DLD1 (cell line): ENCODE measurements at regions not wholly inside any gene's neighbourhood (a gene's known extent, or its start where the extent isn't known, plus 50 kb on each side); places are given as distances from the start of the nearest gene placed in this dataset.

Experiments used
- in situ Hi-C: cut with HindIII; loops from 2 replicates; pipeline ENCODE4 v1.10.0; 2017; ENCODE audit warnings: low sequenced_read_pairs

DNA sequence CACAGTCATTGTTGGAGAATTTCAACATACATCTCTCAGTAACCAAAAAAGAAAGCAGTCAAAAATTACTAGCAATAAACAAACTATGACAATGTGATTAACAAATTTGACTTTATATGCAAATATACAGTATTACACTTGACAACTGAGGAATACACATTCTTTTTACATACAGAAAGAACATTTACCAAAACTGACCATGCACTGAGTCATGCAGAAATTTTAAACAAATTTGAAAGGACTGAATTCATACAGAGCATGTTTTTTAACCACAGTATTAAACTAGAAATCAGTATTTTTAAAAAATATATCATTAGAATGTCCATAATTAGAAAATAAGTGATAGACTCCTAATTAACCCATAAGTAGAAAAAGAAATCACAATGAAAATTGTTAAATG is 420.1 kb downstream of the TBC1D4 start:
- in situ Hi-C loops = no loop called here

DNA sequence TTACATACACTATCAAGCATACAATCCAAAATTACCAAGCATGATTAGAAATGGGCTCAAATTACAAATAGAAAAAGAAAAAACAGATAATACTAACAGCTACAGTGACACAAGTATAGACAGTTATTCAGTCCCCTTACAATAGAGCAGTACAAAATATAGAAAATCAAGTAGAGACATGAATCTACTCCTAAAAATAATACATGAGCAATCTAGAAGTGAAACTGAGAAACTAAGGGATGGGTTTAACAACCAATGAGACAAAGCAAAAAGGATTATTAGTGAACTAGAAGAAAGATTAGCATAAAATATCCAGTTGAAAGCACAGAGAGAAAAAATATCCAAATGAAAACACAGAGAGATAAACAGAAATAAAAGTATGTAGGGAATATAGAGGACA is 426.7 kb downstream of the TBC1D4 start:
- in situ Hi-C loops = no loop called here

DNA sequence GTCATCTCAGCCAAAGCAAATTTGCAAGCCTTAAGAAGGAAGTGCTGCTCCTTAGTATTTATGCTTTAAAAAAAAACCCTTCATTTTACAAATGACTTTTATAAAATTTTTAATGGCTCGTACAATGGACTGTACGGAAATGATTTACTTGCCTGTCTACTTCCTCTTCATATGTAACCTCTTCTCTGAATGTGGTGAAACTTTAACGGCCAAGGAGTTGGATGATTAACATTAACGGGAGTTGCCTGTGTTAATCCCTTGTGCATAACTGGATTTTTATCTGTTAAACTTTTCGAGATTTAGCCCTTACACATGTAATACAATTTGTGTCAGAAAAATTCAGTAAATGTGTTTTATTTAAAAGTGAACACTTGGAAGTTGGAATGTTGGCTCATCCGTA is 429.4 kb downstream of the TBC1D4 start:
- in situ Hi-C loops = no loop called here

DNA sequence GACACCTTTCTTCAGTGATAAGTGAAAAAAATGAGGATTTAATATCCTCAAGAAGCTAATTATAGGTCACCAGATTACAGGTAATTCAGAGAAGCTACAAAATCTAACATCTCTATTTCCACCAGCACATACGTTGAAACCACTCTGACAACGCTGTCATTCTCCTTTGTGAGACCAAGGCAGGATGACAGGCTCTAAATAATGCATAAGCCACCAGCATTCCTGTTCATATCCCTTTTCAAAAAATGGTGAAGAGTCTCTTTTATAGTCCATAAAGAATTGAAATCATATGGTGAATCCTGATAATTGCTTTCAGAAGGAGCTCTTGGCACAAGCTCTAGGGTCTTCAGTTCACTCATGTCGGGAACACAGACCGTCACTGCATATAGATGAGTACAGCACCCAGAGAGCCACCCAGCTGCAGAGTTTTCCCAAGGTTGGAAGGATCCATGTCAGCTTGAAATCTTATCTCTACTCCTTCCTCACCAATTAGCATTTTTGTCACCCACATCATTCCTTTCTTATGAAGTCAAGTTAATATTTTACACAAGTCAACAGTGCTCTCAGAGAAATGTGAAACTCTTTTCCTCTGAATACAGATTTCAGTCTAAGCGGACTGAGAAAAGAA is 431.4 kb downstream of the TBC1D4 start:
- in situ Hi-C loops = no loop called here

DNA sequence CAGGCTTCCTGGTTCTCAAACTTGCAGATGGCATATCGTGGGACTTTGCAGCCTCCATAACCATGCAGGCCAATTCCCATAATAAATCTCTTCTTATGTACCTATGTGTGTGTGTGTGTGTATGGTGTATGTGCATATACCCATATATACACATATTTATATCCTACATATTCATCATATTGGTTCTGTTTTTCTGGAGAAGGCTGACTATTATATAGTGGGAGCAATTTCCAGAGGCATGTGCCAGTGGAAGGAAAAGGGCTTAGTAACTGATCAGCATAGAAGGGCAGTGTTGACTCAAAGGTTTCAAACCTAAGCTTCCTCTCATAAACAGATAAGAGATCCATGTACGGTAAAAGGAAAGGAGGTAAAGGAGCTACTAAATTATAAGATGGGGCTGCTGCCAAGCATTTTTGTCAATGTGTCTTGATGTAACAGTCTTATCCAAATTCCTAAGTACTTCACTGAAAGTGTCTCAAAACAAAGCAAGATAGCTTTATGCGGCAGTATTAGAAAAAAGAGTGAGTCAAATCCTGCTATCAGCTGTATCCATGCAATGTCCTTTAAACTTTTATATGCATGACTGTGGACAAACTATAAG is 432.1 kb downstream of the TBC1D4 start:
- in situ Hi-C loops = no loop called here

DNA sequence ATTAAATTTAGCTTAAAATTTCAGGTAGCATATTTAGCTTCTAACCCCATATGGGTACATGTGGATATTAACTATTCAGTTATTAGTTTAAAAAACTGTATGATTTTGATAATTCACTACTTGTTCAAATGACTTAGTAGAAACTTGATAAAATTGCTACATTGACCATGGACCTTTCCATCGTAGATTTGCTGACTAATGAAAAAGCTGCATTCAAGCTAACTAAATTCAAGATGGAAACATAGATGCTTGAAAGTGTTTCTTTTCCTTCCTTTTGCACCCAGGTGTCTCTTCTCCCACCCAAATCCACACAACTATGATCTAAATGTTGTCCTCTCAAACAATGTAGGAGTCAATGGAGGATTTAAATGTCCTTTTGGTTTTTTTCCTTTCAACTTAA is 439.2 kb downstream of the TBC1D4 start:
- in situ Hi-C loops = no loop called here

DNA sequence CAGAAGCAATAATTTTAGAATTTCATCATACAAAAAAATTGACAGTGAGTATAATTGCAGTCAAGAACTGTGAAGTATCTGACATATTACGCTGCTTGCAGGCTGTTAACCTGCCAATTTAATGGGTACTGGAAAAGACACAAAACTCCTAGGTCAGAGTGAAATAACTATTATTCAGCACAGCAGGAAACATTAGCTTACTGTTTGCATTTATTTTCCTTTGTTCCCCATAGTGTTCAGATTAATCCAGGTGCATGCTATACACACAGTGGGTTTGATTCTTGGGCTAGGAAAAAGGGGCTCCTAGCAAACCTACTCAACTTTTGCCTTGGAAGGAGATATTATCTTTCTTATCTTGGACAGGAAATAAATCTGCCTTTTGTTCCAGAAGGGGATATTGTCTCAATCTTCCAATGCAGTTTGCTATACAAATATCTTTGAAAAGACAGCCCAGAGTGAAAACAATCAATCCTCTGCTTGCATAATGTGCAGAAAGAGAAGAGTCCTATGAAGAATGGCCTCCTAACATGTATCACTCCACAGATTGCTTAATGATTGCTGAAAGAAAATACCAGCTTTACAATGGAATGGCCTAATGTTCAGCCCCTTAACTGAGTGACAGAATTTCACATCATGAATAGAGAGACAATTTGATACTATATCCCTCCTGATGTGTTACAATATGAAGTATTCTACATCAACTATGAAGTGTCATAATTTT is 443.4 kb downstream of the TBC1D4 start:
- in situ Hi-C loops = no loop called here

DNA sequence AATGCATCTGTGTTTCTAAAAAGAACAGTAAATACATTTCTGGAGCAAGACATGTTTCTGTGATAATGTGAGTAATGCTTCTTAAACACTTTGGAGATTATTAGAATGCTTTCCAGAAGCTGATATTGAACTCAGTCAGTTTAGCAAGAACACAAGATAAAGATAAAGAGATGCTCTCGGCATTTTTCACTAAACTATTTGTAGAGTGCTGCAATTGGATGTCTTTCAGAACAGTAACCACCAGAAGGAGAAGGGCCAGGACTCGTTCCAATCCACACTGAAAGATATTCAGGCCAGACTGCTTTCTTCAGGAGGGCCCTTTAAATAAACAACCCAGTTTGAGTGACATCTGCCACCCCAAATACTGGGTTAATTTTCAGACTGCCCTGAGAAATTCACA is 456.0 kb downstream of the TBC1D4 start:
- in situ Hi-C loops = no loop called here

DNA sequence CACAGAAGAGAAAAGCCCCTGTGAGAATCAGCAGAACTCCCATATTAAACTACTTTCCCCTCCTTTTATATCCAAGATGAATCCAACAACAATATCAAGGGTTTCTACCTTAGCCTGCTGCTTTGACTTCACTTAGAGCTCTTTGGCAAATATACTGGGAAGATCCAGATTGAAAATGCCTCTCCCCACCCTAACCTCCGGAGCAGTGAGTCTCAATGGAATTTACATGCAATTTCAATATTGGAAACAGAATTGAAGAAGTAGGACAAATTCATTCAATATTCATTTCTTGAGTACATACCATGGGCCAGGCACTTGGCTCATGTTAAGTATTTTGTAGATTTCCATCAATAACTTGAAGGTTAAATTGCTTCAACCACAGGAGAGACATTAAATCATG is 457.4 kb downstream of the TBC1D4 start:
- in situ Hi-C loops = no loop called here

DNA sequence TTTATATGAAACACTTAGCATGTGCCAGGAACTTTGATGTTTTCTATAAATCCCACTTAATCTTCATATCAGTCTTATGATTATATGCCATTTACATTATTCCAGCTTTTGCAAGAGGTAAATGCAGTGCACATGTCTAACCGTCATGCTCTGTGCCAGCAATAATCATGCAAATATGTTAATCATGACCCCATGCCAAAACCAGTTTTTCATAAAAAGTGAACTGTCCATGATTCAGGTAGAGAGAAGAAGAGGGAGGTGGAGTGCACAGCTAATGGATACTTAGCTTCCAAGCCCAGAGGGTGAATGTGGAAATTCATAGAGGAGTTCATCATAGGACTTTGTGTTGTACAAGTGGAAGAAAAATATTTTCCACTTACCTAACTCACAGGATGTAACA is 458.4 kb downstream of the TBC1D4 start:
- in situ Hi-C loops = no loop called here

DNA sequence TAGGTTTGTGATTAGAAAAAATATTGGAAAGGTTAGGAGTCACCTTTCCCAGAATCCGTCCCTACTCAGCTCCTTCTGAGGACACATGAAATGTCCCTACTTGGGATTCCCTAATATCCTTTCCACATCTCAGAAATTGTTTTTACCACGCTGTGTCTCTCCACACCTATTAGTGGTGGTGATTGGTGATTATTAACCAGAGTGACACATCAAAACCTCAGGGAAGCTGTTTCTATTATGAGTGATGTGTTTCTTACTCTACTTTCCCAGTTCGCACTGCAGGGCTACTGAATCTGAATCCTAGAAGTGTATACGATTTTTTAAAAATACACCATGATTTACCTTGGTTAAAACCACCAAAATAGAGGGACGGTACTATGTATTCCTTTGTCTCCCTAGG is 460.8 kb downstream of the TBC1D4 start:
- in situ Hi-C loops = no loop called here

DNA sequence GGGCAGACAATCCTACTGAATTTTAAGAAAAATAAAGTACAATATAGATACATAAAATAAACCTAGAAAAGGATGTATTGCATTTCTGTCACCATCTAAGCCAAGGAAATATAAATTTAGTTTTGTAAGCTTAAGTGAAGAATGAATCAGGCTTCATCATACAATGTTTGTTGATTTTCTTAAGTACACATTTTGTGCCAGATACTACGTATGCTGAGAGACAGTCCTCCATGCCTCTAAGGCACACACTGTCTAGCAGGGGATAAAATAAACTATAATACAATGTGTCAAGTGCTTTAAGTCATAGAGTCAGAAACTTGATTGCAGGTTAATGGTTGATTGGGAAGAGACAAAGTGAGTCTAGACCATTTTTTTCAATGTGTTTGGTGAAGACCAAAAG is 465.7 kb downstream of the TBC1D4 start:
- in situ Hi-C loops = no loop called here

DNA sequence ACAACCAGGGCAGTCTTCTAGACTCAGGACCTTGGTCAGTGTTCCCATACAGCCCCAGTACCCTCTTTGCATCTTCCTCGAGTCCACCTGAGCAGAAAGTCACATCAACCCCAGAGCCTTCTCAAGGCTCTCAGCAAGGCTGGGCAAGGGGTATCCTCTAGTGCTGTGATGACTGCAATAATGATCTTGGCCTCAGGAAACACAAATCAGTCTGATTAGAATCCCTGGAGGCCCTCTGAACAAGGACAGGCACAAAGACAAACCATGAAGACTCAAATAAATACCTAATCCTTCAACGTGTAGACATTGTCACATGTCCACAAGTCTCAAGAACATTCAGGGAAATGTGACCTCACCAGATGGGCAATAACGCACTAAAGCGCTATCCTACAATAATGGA is 468.2 kb downstream of the TBC1D4 start:
- in situ Hi-C loops = no loop called here

DNA sequence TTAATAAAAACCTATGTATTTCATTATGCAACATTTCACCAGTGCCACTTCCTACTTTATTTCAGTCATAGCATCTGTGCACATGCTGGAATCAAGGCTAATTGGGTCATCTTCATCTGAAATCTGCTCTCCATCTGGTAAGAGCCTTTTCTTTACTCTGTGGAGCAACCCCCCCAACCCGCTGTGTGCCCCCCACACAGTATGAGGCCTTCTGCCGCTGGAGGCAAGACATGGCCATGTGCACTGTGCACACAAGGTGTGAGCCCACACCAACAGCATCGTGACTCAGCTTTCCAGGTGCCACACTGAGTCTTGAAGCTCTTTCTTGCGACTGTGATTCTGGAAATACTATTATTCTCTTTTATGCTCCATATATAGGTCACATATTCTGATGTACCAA is 471.0 kb downstream of the TBC1D4 start:
- in situ Hi-C loops = no loop called here

DNA sequence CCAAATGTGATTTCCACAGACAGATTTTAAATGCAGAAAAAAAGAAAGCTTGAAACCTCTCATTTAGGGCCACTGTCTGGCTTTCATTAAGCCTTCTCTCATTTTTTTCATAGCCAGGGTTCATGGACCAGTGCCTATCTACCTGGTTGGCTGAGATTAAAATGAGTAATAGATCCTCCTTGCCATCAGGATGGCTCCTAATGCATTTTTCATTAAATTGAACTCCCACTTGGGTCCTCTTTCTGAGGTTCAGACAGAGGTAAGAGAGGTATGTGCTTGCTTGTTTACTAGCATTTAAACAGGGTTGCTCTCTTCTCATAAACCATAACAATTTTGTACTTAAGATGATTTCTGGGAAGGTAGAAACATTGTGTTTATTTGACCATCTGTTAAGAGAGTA is 473.0 kb downstream of the TBC1D4 start:
- in situ Hi-C loops = no loop called here

DNA sequence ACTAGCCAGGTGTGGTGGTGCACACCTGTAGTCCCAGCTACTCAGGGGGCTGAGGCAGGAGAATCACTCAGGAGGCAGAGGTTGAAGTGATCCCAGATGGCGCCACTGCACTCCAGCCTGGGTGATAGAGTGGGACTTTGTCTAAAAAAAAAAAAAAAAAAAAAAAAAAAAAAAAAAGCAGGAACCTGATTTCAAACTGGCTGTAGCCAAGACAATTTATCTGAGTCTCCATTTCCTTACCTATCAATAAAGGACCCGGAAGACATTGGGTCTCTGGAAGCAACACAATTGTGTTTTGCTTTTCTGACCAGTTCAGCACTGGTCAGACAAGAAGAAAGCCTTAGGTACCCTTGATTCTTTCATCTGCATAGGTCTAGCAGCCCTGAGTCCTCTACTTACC is 491.0 kb downstream of the TBC1D4 start:
- in situ Hi-C loops = no loop called here

DNA sequence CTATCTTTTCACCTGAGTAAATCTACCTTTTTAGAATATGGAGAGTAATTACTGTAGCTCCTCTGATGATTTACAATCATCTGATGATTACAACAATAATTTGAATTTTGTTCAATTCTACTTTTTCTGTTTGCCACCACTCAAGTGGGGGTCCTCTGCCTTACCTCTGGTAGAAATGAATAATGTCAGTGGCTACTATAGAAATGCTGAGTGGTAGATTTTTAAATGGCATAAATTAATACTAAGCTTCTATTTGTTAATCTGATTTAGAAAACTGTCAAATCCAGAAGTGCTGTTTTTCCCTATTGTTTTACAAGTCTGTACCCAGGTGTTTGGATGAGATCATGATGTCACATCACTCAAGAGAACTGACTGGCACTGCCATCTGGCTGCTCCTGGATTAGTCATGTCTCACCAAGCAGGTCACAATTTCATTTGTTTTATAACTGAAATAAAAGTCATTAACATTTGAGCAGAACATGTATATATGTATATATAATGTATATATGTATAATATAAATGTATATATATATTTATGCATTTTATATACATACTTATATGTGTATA is 494.8 kb downstream of the TBC1D4 start:
- in situ Hi-C loops = no loop called here

DNA sequence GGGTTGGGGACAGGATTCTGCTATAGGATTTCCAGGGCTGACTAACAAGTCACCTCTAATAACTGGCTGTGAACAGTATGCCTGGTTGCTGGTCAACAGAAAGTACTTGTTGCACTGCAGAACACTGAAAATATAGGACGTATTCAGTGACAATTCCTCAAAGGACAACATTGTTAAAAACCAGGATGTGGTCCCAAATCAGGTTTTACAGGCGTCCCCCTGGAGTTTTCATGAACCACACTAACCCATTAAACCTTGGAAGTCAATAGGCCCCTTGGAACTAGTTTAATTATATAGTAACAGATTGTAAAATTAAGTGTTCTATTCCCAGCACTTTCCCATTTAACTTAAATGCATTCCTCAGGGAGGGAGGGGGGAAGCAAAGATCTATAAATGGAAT is 495.4 kb downstream of the TBC1D4 start:
- in situ Hi-C loops = no loop called here

DNA sequence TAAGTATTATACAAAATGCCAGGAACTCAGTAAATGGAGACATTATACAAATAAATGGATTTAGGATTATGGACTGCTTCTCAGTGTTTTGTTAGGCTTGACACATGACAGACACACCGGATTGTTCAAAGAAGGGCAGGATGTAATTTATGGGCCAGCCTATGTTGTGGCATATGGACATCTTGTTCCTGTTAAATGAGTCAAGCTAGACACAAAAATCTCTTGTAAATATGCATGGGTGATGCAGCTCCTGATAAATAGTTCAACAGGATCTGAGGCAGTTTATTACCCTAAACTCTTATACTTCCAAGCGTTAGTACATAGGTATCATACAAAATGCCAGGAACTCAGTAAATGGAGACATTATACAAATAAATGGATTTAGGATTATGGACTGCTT is 502.3 kb downstream of the TBC1D4 start:
- in situ Hi-C loops = no loop called here

DNA sequence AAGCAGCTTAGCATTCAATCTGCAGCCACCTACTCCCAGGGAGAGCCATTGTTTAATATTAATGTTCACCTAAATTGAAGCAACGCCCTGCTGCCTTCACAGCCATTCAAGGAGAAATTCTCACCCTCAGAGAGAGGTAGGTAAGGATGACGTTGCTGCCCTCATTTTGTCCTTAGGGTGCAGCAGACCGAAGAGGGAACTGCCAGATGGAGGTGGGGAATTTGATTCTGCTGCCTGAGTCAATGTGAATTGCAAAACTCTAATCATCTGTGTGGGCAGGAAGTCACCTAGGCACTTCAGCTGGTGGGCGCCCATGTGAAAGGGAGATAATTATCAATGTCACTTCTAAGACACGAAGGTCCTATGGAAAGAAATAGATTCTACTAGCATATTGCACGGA is 503.4 kb downstream of the TBC1D4 start:
- in situ Hi-C loops = no loop called here

DNA sequence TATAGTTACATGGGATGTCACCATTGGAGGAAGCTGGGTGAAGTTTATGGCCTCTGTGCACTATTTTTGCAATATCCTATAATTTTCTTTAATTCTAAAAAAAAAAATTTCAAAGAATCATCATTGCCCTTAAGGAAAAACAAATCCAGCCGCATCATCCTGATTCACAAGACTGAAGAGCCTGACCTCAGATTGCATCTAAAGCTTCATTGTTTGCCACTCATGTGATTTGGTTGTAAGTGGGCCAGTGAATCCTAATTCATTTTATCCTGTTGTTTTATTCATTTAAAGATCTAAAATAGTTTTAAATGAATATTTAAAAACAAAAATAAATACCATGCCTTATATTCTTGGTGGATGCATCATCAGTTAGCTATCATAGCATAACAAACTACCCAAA is 504.5 kb downstream of the TBC1D4 start:
- in situ Hi-C loops = no loop called here

DNA sequence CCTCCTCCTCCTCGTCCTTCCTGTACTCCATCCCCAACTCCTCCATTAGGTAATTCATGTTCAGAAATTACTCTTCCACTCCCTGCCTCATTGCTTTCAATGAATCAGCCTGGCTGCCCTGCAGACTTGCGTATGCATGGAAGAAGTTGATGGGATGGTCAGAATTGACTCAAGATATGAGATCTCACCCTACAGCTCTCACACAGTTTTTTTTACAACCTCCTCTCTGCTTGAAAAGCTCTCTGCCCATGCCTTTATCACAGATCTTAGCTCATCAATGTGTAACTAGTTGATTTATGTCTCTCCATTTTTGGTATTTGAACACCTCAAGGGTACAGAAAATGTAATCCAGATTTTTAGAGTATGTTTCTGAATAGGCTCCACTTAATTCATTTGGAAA is 506.9 kb downstream of the TBC1D4 start:
- in situ Hi-C loops = no loop called here
